ENCODE measurements at regions not wholly inside any gene's neighbourhood (a gene's known extent, or its start where the extent isn't known, plus 50 kb on each side); places are given as distances from the start of the nearest gene placed in this dataset.

DNA sequence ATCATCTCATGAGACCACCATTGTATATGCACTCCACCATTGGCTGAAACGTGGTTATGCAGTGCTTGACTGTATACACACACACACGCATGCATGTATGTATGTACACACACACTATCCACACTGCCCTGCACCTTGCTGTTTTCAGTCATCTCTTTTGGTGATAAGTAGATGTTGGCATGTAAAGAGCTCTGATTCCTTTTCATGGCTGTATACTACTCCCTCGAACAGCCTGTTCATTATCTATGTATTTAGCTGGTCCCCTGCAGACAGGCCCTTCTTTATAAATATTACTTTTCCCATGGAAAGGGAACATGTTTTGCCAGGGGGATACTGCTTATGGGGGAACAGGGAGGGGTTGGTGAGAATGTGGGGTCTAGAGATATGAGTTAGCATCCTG lies 349.4 kb downstream of the FOXL1 start:
- TF ChIP-seq, protein P1, sequence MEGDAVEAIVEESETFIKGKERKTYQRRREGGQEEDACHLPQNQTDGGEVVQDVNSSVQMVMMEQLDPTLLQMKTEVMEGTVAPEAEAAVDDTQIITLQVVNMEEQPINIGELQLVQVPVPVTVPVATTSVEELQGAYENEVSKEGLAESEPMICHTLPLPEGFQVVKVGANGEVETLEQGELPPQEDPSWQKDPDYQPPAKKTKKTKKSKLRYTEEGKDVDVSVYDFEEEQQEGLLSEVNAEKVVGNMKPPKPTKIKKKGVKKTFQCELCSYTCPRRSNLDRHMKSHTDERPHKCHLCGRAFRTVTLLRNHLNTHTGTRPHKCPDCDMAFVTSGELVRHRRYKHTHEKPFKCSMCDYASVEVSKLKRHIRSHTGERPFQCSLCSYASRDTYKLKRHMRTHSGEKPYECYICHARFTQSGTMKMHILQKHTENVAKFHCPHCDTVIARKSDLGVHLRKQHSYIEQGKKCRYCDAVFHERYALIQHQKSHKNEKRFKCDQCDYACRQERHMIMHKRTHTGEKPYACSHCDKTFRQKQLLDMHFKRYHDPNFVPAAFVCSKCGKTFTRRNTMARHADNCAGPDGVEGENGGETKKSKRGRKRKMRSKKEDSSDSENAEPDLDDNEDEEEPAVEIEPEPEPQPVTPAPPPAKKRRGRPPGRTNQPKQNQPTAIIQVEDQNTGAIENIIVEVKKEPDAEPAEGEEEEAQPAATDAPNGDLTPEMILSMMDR (conservative IDR thresholded peaks at IDR 0.05 in 1 of 2, IDR thresholded peaks at IDR 0.05 in 1 of 2; ENCODE audit: low read depth in 1 of 2, low read length in 2 of 2) = no peak
- no peak for TF ChIP-seq EZH2 (IDR thresholded peaks at IDR 0.05; ENCODE audit: low read length, missing control alignments)
- Histone ChIP-seq H3K4me2 (ENCODE audit: extremely low read depth, insufficient read depth, low read length) (no peak overlapping the region), H3K9ac (ENCODE audit: insufficient read depth, low read length) (no peak overlapping the region), H2AFZ (ENCODE audit: low read length) (no peak overlapping the region), H3K36me3 (ENCODE audit: control insufficient read depth, insufficient read depth, low read length) (no peaks in the 10 kb centered on the region), H3K4me3 (replicated peaks in 1 of 4; ENCODE audit: control extremely low read depth in 1 of 4, insufficient read depth in 1 of 4, low read depth in 3 of 4, low read length in 4 of 4) (no peak overlapping the region), H3K9me3 (ENCODE audit: control insufficient read depth, insufficient read depth, low read depth, low read length) (no peaks in the 10 kb centered on the region), H4K20me1 (ENCODE audit: control insufficient read depth, extremely low read depth, insufficient read depth, low read length) (no peaks in the 10 kb centered on the region), H3K4me1 (ENCODE audit: control insufficient read depth, extremely low read depth, insufficient read depth, low read length) (peaks cover 24% of the 10 kb centered on the region), H3K27ac (ENCODE audit: insufficient read depth, low read length) (no peak overlapping the region), H3K79me2 (ENCODE audit: control insufficient read depth, insufficient read depth, low read length) (no peaks in the 10 kb centered on the region), H3K27me3 (ENCODE audit: control insufficient read depth, insufficient read depth, low read length) (no peaks in the 10 kb centered on the region)
- no peak for DNase-seq (ENCODE audit: low read depth in 2 of 2)

DNA sequence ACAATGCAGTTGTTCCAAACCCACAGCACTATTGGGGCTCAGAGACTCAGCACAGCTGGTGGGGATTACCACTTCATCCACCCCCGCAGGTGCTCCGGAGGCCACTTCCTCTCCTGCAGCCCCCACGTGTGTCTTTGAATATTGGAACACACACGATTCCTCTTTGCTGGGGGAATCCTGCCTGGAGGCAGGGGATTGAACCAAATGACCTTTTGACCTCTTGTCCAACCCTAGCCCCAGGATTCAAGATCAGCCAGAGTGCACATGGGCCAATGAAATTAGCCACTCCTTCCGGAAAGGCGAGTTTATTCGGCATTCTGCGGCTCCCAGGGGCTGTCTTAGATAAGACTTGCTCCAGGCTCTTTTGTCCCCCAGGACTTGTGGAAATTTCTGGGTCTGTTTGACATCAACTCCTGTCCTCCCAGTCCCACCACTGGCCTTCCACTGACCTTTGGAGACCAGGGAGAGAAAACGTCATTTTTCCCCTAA lies 350.2 kb downstream of the FOXL1 start:
- no peak overlapping the region for H3K9ac ChIP-seq (ENCODE audit: insufficient read depth, low read length)
- peaks cover 24% of the 10 kb centered on the region for H3K4me1 ChIP-seq (ENCODE audit: control insufficient read depth, extremely low read depth, insufficient read depth, low read length)
- H3K27me3 ChIP-seq (ENCODE audit: control insufficient read depth, insufficient read depth, low read length) = no peaks in the 10 kb centered on the region
- H3K9me3 ChIP-seq (ENCODE audit: control insufficient read depth, insufficient read depth, low read depth, low read length) = no peaks in the 10 kb centered on the region
- H4K20me1 ChIP-seq (ENCODE audit: control insufficient read depth, extremely low read depth, insufficient read depth, low read length) = no peaks in the 10 kb centered on the region
- no peak overlapping the region for H2AFZ ChIP-seq (ENCODE audit: low read length)
- H3K27ac ChIP-seq (ENCODE audit: insufficient read depth, low read length) = peak overlapping the region; percentile 30
- H3K4me3 ChIP-seq (replicated peaks in 1 of 4; ENCODE audit: control extremely low read depth in 1 of 4, insufficient read depth in 1 of 4, low read depth in 3 of 4, low read length in 4 of 4) = no peak overlapping the region
- H3K79me2 ChIP-seq (ENCODE audit: control insufficient read depth, insufficient read depth, low read length) = no peaks in the 10 kb centered on the region
- no peak for DNase-seq (ENCODE audit: low read depth in 2 of 2)
- H3K36me3 ChIP-seq (ENCODE audit: control insufficient read depth, insufficient read depth, low read length) = no peaks in the 10 kb centered on the region
- no peak overlapping the region for H3K4me2 ChIP-seq (ENCODE audit: extremely low read depth, insufficient read depth, low read length)
- TF ChIP-seq, protein P1 (conservative IDR thresholded peaks at IDR 0.05 in 1 of 2, IDR thresholded peaks at IDR 0.05 in 1 of 2; ENCODE audit: low read depth in 1 of 2, low read length in 2 of 2) = no peak
- no peak for TF ChIP-seq EZH2 (IDR thresholded peaks at IDR 0.05; ENCODE audit: low read length, missing control alignments)

DNA sequence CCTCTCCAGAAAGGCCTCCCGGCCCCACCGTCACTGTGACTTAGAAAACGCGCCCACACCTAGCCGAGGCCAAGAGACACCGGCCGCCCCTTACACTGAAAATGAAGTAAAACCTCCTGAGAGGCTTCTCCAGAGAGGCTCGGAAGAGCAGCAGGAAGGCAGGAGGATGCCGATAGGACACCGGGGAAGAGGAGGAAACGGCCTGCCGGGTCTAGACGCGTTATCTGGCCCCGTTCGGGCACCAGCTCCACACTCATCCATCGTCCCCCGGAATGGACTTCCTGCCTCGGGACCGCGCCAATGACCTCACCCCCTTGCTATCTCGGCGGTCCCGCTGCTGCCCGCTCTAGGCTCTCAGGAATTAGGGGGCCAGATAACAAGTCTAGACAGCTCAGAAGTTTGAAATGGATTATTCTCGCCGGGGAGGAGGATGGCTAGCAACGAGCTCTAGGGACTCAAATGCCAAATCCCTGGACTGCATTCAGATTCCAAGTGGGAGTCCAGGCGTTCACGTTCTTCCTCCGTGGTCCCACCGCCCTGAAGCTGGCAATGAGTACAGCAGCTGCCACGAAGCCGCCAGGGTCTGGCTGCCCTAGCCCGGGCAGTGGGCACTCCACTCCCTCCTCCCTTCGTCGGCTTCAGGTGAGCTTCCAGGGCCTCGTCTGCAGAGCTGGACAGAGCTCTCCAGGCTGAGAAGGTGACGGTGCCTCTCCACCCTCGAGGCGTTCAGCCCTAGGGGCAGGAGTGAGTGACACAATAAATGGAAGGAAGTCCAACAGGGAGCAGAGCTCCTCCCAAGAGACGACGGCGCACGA lies 350.9 kb downstream of the FOXL1 start:
- H3K27ac ChIP-seq (ENCODE audit: insufficient read depth, low read length) = peak overlapping the region; percentile 30
- no peaks in the 10 kb centered on the region for H3K27me3 ChIP-seq (ENCODE audit: control insufficient read depth, insufficient read depth, low read length)
- H3K9ac ChIP-seq (ENCODE audit: insufficient read depth, low read length) = no peak overlapping the region
- DNase-seq (ENCODE audit: low read depth in 2 of 2) = peak; percentile 68 to 98
- no peaks in the 10 kb centered on the region for H3K9me3 ChIP-seq (ENCODE audit: control insufficient read depth, insufficient read depth, low read depth, low read length)
- H4K20me1 ChIP-seq (ENCODE audit: control insufficient read depth, extremely low read depth, insufficient read depth, low read length) = no peaks in the 10 kb centered on the region
- TF ChIP-seq, protein P1 (conservative IDR thresholded peaks at IDR 0.05 in 1 of 2, IDR thresholded peaks at IDR 0.05 in 1 of 2; ENCODE audit: low read depth in 1 of 2, low read length in 2 of 2) = no peak
- TF ChIP-seq EZH2 (IDR thresholded peaks at IDR 0.05; ENCODE audit: low read length, missing control alignments) = no peak
- no peaks in the 10 kb centered on the region for H3K36me3 ChIP-seq (ENCODE audit: control insufficient read depth, insufficient read depth, low read length)
- no peak overlapping the region for H3K4me3 ChIP-seq (replicated peaks in 1 of 4; ENCODE audit: control extremely low read depth in 1 of 4, insufficient read depth in 1 of 4, low read depth in 3 of 4, low read length in 4 of 4)
- peak overlapping the region; percentile 17 for H3K4me2 ChIP-seq (ENCODE audit: extremely low read depth, insufficient read depth, low read length)
- peaks cover 24% of the 10 kb centered on the region for H3K4me1 ChIP-seq (ENCODE audit: control insufficient read depth, extremely low read depth, insufficient read depth, low read length)
- H3K79me2 ChIP-seq (ENCODE audit: control insufficient read depth, insufficient read depth, low read length) = no peaks in the 10 kb centered on the region
- H2AFZ ChIP-seq (ENCODE audit: low read length) = no peak overlapping the region
